CD4-positive, CD25-positive, alpha-beta regulatory T cell (primary cell): ENCODE measurements at regions not wholly inside any gene's neighbourhood (a gene's known extent, or its start where the extent isn't known, plus 50 kb on each side); places are given as distances from the start of the nearest gene placed in this dataset.

ENCODE experiments used
- ATAC-seq, 2 donors: fragments of 150-1000 bp; cut with Tn5 transposase; one replicate each; pipeline ENCODE4 v1.10.0; 2021; ENCODE audit warnings: low read depth in 2 of 2, moderate number of reproducible peaks in 2 of 2, moderate library complexity in 1 of 2
- DNase-seq, 3 donors: peaks; one replicate each; pipeline versions ENCODE4 v3.0.0 to v3.0.0-alpha.2; 2012 to 2022; ENCODE audit warnings: mixed read lengths in 1 of 3
- H3K27ac ChIP-seq: one replicate; pipeline ENCODE4 v1.7.0; 2013; ENCODE audit warnings: mild to moderate bottlenecking, low read length; ENCODE audit not compliant: insufficient read depth, poor library complexity, severe bottlenecking
- H3K27me3 ChIP-seq: one replicate; pipeline ENCODE4 v1.7.0; 2013; ENCODE audit warnings: low read length; ENCODE audit not compliant: control insufficient read depth, insufficient read depth
- H3K36me3 ChIP-seq: one replicate; pipeline ENCODE4 v1.7.0; 2013; ENCODE audit warnings: mild to moderate bottlenecking, low read length, moderate library complexity; ENCODE audit not compliant: control insufficient read depth, insufficient read depth
- H3K4me1 ChIP-seq: 2 replicates; pipeline ENCODE4 v1.7.0; 2013; ENCODE audit warnings: mild to moderate bottlenecking, low read length; ENCODE audit not compliant: insufficient read depth, control insufficient read depth, poor library complexity, severe bottlenecking
- H3K4me3 ChIP-seq: one replicate; pipeline ENCODE4 v1.7.0; 2013; ENCODE audit warnings: low read depth, mild to moderate bottlenecking, low read length, moderate library complexity
- H3K9me3 ChIP-seq, 2 experiments: 1 replicate in 1 of 2; 2 replicates in 1 of 2; pipeline ENCODE4 v1.7.0; 2013; ENCODE audit warnings: low read length in 2 of 2, mild to moderate bottlenecking in 1 of 2, moderate library complexity in 1 of 2; ENCODE audit not compliant: control insufficient read depth in 2 of 2
- H3K27ac Mint-ChIP-seq, 3 donors: one replicate each; pipeline ENCODE4 v1.8.0; 2020 to 2022; ENCODE audit warnings: mild to moderate bottlenecking in 3 of 3, mixed read lengths in 3 of 3, moderate library complexity in 2 of 3
- H3K27me3 Mint-ChIP-seq: one replicate; pipeline ENCODE4 v1.8.0; 2022; ENCODE audit warnings: mild to moderate bottlenecking, mixed read lengths
- H3K36me3 Mint-ChIP-seq: one replicate; pipeline ENCODE4 v1.8.0; 2020; ENCODE audit warnings: mixed read lengths
- H3K4me1 Mint-ChIP-seq, 4 donors: one replicate each; pipeline ENCODE4 v1.8.0; 2020 to 2022; ENCODE audit warnings: mixed read lengths in 4 of 4, mild to moderate bottlenecking in 1 of 4
- H3K4me3 Mint-ChIP-seq, 4 donors: one replicate each; pipeline ENCODE4 v1.8.0; 2020 to 2022; ENCODE audit warnings: mild to moderate bottlenecking in 4 of 4, mixed read lengths in 4 of 4, moderate library complexity in 3 of 4
- H3K9me3 Mint-ChIP-seq, 7 donors: one replicate each; pipeline ENCODE4 v1.8.0; 2020 to 2022; ENCODE audit warnings: mixed read lengths in 7 of 7, mild to moderate bottlenecking in 3 of 7, moderate library complexity in 2 of 7

- Histone ChIP-seq H3K27ac (no peak overlapping the region), H3K27me3 (no peaks in the 10 kb centered on the region), H3K9me3 (no peaks in the 10 kb centered on the region), H3K4me3 (no peak overlapping the region), H3K36me3 (no peaks in the 10 kb centered on the region), H3K4me1 (no peaks in the 10 kb centered on the region)
- Mint-ChIP-seq H3K36me3 (no peaks in the 10 kb centered on the region), H3K27ac (no peak overlapping the region), H3K27me3 (no peaks in the 10 kb centered on the region), H3K9me3 (peaks cover 0 to 9% (median 4%) of the 10 kb centered on the region in 7 donors), H3K4me1 (no peaks in the 10 kb centered on the region), H3K4me3 (no peak overlapping the region)
- DNase-seq (no peak), ATAC-seq (no peak)
Observed at GRCh38 chr1:68677684-68678351, 180.9 kb upstream of the DEPDC1 start.

- H3K27me3 ChIP-seq, result no peaks in the 10 kb centered on the region
- Mint-ChIP-seq H3K4me3 (no peak overlapping the region), H3K27me3 (no peaks in the 10 kb centered on the region), H3K4me1 (no peaks in the 10 kb centered on the region), H3K36me3 (no peaks in the 10 kb centered on the region), H3K27ac (no peak overlapping the region), H3K9me3 (peaks cover 0 to 5% (median 2%) of the 10 kb centered on the region in 7 donors)
- ATAC-seq, result no peak
- DNase-seq, result no peak
- no peaks in the 10 kb centered on the region for H3K4me1 ChIP-seq
- no peak overlapping the region for H3K4me3 ChIP-seq
- no peak overlapping the region for H3K27ac ChIP-seq
- no peaks in the 10 kb centered on the region for H3K36me3 ChIP-seq
- H3K9me3 ChIP-seq, result no peaks in the 10 kb centered on the region
Observed at GRCh38 chr1:68696221-68696620, 199.3 kb upstream of the DEPDC1 start.

- no peaks in the 10 kb centered on the region for H3K27me3 Mint-ChIP-seq
- Histone ChIP-seq H3K4me3 (no peak overlapping the region), H3K27ac (no peak overlapping the region), H3K27me3 (no peaks in the 10 kb centered on the region), H3K36me3 (no peaks in the 10 kb centered on the region), H3K9me3 (no peaks in the 10 kb centered on the region), H3K4me1 (no peaks in the 10 kb centered on the region)
- ATAC-seq (no peak), DNase-seq (no peak)
- no peaks in the 10 kb centered on the region for H3K4me1 Mint-ChIP-seq
- H3K4me3 Mint-ChIP-seq, result no peak overlapping the region
- no peaks in the 10 kb centered on the region for H3K36me3 Mint-ChIP-seq
- H3K27ac Mint-ChIP-seq, result no peak overlapping the region
- peaks cover 0 to 16% (median 5%) of the 10 kb centered on the region in 7 donors for H3K9me3 Mint-ChIP-seq
Observed at GRCh38 chr1:68703921-68704354, 207.1 kb upstream of the DEPDC1 start.

- DNase-seq, result no peak
- Histone ChIP-seq H3K9me3 (no peaks in the 10 kb centered on the region), H3K27me3 (no peaks in the 10 kb centered on the region), H3K4me3 (no peak overlapping the region), H3K27ac (no peak overlapping the region), H3K4me1 (no peaks in the 10 kb centered on the region), H3K36me3 (no peaks in the 10 kb centered on the region)
- H3K4me1 Mint-ChIP-seq, result no peaks in the 10 kb centered on the region
- no peak overlapping the region for H3K27ac Mint-ChIP-seq
- H3K9me3 Mint-ChIP-seq, result peaks cover 0 to 21% (median 10%) of the 10 kb centered on the region in 7 donors
- H3K4me3 Mint-ChIP-seq, result no peak overlapping the region
- no peak for ATAC-seq
- H3K27me3 Mint-ChIP-seq, result no peaks in the 10 kb centered on the region
- no peaks in the 10 kb centered on the region for H3K36me3 Mint-ChIP-seq
Observed at GRCh38 chr1:68704800-68705443, 208.0 kb upstream of the DEPDC1 start.

GRCh38 chr1:68705466-68705865, 208.6 kb upstream of the DEPDC1 start:
- no peak for ATAC-seq
- H3K9me3 Mint-ChIP-seq, result peaks cover 0 to 21% (median 11%) of the 10 kb centered on the region in 7 donors
- no peak for DNase-seq
- H3K27me3 Mint-ChIP-seq, result no peaks in the 10 kb centered on the region
- no peak overlapping the region for H3K27ac ChIP-seq
- H3K9me3 ChIP-seq, result no peaks in the 10 kb centered on the region
- H3K4me1 Mint-ChIP-seq, result no peaks in the 10 kb centered on the region
- no peak overlapping the region for H3K4me3 Mint-ChIP-seq
- no peak overlapping the region for H3K4me3 ChIP-seq
- no peaks in the 10 kb centered on the region for H3K4me1 ChIP-seq
- no peaks in the 10 kb centered on the region for H3K36me3 ChIP-seq
- no peak overlapping the region for H3K27ac Mint-ChIP-seq
- no peaks in the 10 kb centered on the region for H3K27me3 ChIP-seq
- H3K36me3 Mint-ChIP-seq, result no peaks in the 10 kb centered on the region

- no peak overlapping the region for H3K27ac ChIP-seq
- H3K27ac Mint-ChIP-seq, result no peak overlapping the region
- no peaks in the 10 kb centered on the region for H3K36me3 ChIP-seq
- H3K4me1 ChIP-seq, result no peaks in the 10 kb centered on the region
- no peaks in the 10 kb centered on the region for H3K27me3 ChIP-seq
- no peak overlapping the region for H3K4me3 ChIP-seq
- DNase-seq (no peak), ATAC-seq (no peak)
- H3K4me3 Mint-ChIP-seq, result no peak overlapping the region
- no peaks in the 10 kb centered on the region for H3K27me3 Mint-ChIP-seq
- H3K4me1 Mint-ChIP-seq, result no peaks in the 10 kb centered on the region
- H3K36me3 Mint-ChIP-seq, result no peaks in the 10 kb centered on the region
- H3K9me3 ChIP-seq, result peaks cover 0 to 3% of the 10 kb centered on the region in 2 experiments
- H3K9me3 Mint-ChIP-seq, result peaks cover 0 to 21% (median 11%) of the 10 kb centered on the region in 7 donors
Observed at GRCh38 chr1:68706639-68707317, 209.9 kb upstream of the DEPDC1 start.

GRCh38 chr1:68717330-68717729, 220.4 kb upstream of the DEPDC1 start:
- H3K27me3 Mint-ChIP-seq, result no peaks in the 10 kb centered on the region
- no peaks in the 10 kb centered on the region for H3K4me1 Mint-ChIP-seq
- no peak overlapping the region for H3K27ac Mint-ChIP-seq
- ATAC-seq, result no peak
- H3K9me3 Mint-ChIP-seq, result peaks cover 0 to 5% (median 2%) of the 10 kb centered on the region in 7 donors
- Histone ChIP-seq H3K27ac (no peak overlapping the region), H3K4me1 (no peaks in the 10 kb centered on the region), H3K27me3 (no peaks in the 10 kb centered on the region), H3K4me3 (no peak overlapping the region), H3K36me3 (no peaks in the 10 kb centered on the region), H3K9me3 (no peaks in the 10 kb centered on the region)
- H3K4me3 Mint-ChIP-seq, result no peak overlapping the region
- DNase-seq, result no peak
- H3K36me3 Mint-ChIP-seq, result no peaks in the 10 kb centered on the region
